HG03108 (cell line): ENCODE measurements at regions not wholly inside any gene's neighbourhood (a gene's known extent, or its start where the extent isn't known, plus 50 kb on each side); places are given as distances from the start of the nearest gene placed in this dataset.
"Not testable (repeated sequence)": the region's sequence is repeated elsewhere in the genome, so short reads cannot be mapped to it uniquely, and the experiment has no call there.

Experiments
- ATAC-seq: cut with Tn5 transposase; IDR thresholded peaks from one replicate; pipeline ENCODE4 v1.9.1; 2021; ENCODE audit warnings: moderate library complexity; ENCODE audit not compliant: unreplicated experiment

DNA sequence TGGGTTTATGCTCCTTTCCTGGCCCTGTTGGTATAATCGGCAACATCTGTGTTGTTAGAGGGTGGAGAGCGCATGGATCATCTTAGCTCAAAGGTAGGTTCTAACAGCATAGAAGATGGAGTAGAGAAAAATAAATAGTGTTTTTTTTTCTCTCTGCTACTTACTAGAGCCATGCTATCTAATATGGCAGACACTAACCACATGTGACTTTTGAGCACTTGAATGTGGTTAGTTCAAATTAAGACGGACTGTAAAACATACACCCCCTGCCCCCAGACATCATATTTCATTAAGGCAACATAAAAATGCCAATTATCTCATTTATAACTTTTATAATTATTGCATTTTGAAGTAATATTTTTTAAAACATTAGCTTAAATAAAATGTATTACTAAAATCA, 525.1 kb downstream of the KIF20B start:
- ATAC-seq, result no peak

DNA sequence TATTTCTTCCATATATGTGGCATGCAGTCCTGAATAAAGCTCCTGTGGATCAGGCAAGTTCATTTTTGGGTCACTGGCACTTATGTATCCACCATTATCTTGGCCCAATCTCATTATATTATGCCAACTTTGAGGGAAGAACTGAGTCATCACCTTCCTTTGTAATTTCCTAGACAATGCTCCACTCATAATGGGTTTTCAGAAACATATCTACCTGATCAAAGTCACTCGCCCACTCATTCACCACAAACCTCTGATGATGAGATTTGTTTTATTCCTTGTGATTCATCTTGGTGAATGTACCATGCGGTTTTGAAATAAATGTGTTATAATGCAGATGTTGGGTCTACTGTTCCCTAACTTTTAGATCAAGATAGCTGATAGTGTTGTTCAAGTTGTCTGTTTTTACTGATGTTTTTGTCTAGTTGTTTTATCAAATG, 525.8 kb downstream of the KIF20B start:
- no peak for ATAC-seq

GRCh38 chr10:90227786-90228185, 526.4 kb downstream of the KIF20B start:
- no peak for ATAC-seq

- no peak for ATAC-seq
Measured at GRCh38 chr10:90229486-90229885, 528.1 kb downstream of the KIF20B start.

DNA sequence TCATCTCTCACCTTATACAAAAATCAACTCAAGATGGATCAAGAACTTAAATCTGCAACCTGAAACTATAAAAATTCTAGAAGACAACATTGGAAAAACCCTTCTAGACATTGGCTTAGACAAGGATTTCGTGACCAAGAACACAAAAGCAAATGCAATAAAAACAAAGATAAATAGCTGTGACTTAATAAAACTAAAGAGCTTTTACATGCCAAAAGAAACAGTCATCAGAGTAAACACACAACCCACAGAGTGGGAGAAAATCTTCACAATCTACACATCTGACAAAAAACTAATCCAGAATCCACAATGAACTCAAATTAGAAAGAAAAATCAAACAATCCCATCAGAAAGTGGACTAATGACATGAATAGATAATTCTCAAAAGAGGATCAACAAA, 532.4 kb downstream of the KIF20B start:
- not testable (repeated sequence) for ATAC-seq

GRCh38 chr10:90245623-90246022, 544.2 kb downstream of the KIF20B start:
- no peak for ATAC-seq

DNA sequence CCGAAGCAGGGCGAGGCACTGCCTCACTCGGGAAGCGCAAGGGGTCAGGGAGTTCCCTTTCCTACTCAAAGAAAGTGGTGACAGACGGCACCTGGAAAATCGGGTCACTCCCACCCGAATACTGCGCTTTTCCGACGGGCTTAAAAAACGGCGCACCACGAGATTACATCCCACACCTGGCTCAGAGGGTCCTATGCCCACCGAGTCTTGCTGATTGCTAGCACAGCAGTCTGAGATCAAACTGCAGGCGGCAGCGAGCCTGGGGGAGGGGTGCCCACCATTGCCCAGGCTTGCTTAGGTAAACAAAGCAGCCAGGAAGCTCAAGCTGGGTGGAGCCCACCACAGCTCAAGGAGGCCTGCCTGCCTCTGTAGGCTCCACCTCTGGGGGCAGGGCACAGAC, 549.4 kb downstream of the KIF20B start:
- ATAC-seq, result not testable (repeated sequence)

DNA sequence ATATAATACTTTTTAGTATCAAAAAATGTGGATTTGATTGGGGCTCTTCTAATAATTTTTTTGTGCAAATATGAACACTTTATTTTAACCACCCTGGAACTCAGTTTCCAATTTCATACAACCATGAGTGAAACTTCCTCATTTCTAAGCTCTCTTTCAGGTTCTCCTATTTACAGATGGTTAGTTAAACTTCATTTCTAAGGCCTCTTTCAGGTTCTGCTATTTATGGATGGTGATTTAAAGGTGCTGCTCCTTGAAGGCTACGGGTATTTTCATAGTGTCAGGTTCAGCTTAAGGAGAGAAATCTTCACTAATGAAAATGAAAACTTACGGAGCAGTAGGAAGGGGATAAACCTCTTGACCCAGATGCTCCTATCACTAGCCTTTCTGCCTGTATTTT, 568.3 kb downstream of the KIF20B start:
- no peak for ATAC-seq

DNA sequence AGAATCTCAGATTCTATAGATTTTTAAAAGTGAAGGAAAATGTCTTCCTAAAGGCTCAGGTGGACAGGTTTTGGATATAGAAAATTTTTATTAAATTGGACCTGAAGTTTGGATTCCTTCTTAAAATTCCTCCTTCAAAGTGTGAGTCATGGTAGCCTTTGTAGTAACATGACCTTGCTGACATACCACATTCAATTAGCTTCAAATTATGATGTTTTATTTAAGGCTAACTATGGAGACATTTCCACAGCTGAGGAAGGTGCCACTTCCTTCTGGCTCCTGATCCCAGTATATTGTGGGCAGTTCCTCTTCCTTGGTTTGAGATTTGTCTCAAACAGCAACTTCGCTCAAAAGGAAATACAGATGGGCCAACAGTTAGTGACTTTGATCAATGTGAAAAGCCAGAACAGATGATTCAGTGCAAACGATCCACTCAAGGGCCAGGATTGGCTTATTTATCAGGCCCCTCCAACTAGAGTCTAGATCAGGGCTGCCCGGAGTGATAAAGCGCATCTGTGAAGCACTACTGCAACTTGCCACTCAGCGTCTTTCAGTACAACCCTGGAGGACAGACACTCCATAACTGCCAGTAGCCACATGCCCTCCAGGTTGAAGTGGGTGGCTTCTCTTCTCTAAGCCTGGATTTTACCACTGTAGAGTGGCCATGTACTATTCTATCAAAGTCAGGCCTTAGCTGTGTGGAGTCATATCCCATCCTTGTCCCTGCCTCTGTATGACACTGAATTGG, 573.5 kb downstream of the KIF20B start:
- no peak for ATAC-seq

- no peak for ATAC-seq
Measured at GRCh38 chr10:90276894-90277475, 575.6 kb downstream of the KIF20B start.

GRCh38 chr10:90286406-90286805, 571.4 kb downstream of the HTR7 start:
- ATAC-seq, result no peak

DNA sequence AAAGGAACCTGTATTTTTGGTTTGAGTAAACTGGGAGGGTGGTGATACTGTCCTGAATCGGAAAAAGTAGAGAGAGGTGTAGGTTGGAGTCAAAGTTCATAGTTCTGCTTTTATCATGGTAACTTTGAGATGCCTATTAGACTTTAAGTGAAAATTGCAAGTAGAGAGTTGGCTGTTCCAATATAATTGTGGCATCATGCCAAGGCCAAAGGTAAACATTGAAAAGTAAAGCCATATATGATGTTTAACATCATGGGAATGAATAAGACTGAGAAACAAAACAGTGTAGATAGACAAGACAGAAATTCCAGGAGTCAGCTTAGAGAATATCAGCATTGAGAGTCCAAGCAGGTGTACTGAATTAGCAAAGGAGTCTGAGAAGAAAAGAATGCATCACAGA, 570.9 kb downstream of the HTR7 start:
- ATAC-seq, result no peak

- ATAC-seq, result no peak
Measured at GRCh38 chr10:90288391-90288933, 569.4 kb downstream of the HTR7 start.

- ATAC-seq, result no peak
Measured at GRCh38 chr10:90289037-90289436, 568.8 kb downstream of the HTR7 start.

- no peak for ATAC-seq
Measured at GRCh38 chr10:90293616-90294015, 564.2 kb downstream of the HTR7 start.

DNA sequence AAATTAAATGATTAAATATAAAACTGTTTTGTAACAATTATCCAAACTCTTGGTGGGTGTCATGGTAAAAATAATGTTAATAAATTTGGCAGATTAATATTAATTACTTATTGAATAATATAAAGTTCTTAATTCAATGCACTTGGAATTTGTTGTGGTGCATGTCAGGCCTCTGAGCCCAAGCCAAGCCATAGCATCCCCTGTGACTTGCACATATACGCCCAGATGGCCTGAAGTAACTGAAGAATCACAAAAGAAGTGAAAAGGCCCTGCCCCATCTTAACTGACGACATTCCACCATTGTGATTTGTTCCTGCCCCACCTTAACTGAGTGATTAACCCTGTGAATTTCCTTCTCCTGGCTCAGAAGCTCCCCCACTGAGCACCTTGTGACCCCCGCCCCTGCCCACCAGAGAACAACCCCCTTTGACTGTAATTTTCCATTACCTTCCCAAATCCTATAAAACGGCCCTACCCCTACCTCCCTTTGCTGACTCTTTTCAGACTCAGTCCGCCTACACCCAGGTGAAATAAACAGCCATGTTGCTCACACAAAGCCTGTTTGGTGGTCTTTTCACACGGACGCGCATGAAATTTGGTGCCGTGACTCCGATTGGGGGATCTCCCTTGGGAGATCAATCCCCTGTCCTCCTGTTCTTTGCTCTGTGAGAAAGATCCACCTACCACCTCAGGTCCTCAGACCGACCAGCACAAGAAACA, 562.9 kb downstream of the HTR7 start:
- not testable (repeated sequence) for ATAC-seq

DNA sequence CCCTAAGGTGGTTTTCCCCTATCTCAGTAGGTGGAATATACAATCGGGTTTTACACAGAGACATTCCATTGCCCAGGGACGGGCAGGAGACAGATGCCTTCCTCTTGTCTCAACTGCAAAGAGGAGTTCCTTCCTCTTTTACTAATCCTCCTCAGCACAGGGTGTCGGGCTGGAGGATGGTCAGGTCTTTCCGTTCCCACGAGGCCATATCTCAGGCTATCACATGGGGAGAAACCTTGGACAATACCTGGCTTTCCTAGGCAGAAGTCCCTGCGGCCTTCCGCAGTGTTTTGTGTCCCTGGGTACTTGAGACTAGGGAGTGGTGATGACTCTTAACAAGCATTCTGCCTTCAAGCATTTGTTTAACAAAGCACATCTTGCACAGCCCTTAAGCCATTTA, 555.8 kb downstream of the HTR7 start:
- ATAC-seq, result not testable (repeated sequence)

DNA sequence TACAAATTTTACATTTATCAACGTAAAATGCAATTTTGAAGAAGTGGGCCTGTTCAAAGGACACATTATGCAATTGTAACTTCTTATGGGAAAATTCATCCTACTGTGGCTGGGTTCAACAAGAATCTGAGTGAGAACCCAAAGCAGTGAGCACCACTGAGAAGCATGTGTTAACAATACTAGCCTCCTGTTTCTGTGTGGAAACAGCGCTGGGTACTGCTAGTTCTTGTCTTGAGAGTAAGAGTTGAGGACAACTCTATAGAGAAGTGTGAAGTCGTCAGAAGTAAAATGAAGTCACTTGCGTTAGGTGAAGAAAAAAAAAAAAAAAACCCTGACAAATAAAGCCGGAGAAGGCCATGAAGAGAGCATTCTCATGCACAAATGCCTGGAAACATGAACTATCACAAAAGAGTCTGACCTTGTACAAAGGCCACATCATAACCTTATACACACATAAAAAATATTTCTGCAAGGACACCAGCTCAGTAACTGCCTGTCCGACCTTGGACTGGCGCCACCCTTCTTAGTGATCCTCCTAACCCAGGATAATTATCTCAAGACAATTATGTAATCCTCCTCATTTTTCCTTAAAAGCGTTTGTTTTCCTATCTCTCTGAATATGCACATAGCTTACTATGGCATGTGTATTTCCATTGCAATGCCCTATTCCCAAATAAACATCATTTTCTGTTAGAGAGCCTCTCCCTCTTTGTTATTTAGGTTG, 554.9 kb downstream of the HTR7 start:
- no peak for ATAC-seq

DNA sequence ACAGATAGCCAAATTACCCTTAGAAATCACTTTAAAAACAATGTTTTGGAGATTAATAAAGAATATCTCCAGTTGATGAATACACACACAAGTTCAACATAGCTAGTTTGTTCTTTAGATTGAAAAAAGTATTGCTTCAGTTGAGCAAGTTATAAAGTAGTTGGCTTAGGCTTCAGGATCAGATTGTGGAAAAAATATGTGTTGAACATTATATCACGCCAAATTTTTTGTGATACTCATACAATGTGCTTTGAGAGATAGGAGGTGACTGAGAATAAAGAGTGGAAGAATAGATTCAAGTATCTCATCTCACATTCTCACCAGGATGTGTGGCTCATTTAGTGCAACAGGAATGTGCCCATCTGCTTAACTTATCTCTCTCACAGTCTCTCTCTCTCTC, 553.3 kb downstream of the HTR7 start:
- ATAC-seq, result no peak

GRCh38 chr10:90306187-90306586, 551.7 kb downstream of the HTR7 start:
- ATAC-seq, result no peak

- ATAC-seq, result no peak
Measured at GRCh38 chr10:90308223-90308622, 549.6 kb downstream of the HTR7 start.
